Epidermal melanocyte (primary cell): ENCODE measurements at regions not wholly inside any gene's neighbourhood (a gene's known extent, or its start where the extent isn't known, plus 50 kb on each side); places are given as distances from the start of the nearest gene placed in this dataset.

ENCODE experiments used
- DNase-seq: peaks from one replicate; pipeline ENCODE4 v3.0.0; 2011; ENCODE audit warnings: low spot score; ENCODE audit not compliant: insufficient read length

- no peak for DNase-seq
Measured at GRCh38 chr1:4087530-4088420, 187.7 kb upstream of the C1orf174 start.

- no peak for DNase-seq
Measured at GRCh38 chr1:4088676-4089075, 188.6 kb upstream of the C1orf174 start.

- no peak for DNase-seq
Measured at GRCh38 chr1:4089421-4090175, 189.5 kb upstream of the C1orf174 start.

DNA sequence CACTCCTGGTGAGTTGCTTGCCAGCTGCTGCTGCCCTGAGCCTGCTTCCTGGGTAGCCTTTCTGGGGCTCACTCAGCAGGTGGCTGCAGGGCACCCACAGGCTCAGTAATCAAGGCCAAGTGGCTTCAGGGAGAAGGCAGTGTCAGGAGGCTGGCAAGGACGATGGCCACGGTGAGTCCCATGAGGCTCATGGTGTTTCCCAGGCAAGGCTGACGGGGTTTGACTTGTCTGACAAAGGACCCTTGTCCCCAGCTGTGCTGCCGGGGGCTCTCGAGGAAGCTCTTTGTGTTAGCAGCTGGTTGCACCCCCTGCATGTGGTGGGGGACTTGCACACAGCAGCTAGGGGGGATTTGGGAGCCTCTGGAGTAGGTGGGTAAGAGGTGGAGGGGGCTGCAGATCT, 190.5 kb upstream of the C1orf174 start:
- no peak for DNase-seq

DNA sequence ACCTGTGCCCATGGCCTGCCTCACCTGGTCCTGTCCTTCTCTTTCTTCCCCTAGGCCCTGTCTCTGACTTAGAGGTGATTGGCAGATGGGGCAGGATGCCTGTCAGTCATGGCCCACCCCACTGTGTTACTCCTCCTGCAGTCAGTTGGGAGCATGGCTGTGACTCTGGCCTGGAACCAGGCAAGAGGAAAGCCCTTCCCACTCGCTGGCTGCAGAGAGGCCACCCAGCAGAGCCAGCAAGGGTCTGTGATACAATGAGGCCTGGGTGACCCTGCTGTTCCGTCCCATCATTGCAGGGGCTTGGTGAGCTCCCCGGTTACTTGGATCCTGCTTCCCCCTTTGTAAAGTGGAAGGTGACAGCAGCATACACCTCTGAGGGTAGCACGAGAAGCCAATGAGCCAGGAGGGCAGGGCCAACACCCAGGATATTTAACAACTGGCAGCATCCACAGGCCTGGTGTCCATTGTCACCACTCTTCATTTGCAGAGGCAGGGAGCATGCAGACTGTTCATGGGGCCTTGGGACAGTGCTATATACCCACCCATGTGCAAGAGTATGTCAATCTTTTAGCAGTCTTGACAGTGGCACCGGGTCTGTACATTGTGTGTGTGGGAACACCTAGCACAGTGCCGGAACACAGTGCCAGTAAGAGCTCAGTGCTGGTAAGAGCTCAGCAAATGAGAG, 191.0 kb upstream of the C1orf174 start:
- no peak for DNase-seq

GRCh38 chr1:4091996-4092395, 191.9 kb upstream of the C1orf174 start:
- no peak for DNase-seq

- DNase-seq, result no peak
Measured at GRCh38 chr1:4093856-4094565, 193.9 kb upstream of the C1orf174 start.

- no peak for DNase-seq
Measured at GRCh38 chr1:4095433-4095971, 195.4 kb upstream of the C1orf174 start.

DNA sequence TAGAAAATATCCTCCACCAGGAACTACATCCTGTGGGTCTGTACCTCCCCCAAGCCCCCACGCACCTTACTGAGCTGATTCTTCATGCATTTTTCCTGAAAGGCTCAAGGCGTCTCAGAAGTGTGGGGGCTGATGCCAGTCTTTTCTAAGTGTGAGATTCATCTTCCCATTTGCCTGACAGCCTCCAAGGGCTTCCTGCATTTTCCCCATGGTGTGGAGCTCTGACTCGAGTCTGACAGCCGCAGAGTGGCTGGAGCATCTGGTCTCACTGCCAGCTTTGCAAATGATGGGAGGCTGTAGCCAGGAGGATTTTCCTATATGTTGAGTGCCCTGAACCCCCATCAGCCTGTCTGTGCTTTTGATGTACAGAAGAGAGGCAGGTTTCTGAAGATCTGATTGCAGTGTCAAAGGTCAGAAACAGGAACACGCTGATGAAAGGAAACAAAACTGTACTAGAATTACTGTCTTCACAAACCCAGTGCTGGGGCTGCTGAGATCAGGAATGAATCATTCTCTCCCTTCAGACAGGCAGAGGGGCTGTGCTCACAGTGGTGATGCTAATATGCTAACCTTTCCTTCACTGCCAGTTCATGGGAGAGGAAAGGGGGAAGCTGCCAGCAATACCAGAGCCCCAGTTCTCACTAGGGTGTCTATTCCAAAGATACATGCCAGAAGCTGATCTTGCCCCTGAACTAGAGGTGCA, 201.5 kb upstream of the C1orf174 start:
- DNase-seq, result no peak

GRCh38 chr1:4105300-4105880, 205.3 kb upstream of the C1orf174 start:
- DNase-seq, result no peak

- DNase-seq, result no peak
Measured at GRCh38 chr1:4106731-4107130, 206.7 kb upstream of the C1orf174 start.

GRCh38 chr1:4107291-4107690, 207.2 kb upstream of the C1orf174 start:
- no peak for DNase-seq

DNA sequence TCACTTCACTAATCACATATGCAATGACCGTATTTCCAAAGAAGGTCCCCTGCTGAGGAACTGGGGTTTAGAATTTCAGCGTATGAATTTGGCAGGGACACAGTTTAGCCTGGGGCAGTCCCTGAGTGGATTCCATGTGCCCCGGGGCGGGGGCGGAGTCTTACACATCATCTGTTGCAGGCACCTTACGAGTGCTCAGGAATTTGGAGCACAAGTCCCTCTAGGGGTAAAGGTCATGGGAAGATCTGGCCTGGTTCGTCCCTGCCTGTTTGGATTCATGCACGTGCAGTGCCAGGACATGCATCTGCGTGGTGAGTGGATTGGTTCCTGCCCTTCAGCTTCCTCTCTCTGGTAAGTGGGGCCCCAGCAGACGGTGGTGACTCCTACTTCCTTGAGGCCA, 208.3 kb upstream of the C1orf174 start:
- DNase-seq, result no peak

GRCh38 chr1:4108758-4109627, 208.9 kb upstream of the C1orf174 start:
- no peak for DNase-seq

DNA sequence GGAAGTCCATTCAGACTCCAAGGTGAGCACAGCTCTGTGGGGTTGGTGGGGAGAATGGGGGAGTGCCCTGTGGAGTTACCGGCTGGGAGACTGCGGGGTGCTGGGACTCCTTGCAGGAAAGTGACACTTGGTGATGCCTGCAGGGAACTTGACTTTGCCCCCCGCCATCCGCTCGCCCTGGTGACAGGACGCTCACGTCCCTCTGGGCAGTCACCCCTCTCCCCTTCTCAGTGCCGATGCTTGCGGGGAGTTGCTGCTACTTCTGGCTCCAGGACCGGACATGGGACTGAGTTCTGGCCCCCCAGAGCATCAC, 209.5 kb upstream of the C1orf174 start:
- no peak for DNase-seq

DNA sequence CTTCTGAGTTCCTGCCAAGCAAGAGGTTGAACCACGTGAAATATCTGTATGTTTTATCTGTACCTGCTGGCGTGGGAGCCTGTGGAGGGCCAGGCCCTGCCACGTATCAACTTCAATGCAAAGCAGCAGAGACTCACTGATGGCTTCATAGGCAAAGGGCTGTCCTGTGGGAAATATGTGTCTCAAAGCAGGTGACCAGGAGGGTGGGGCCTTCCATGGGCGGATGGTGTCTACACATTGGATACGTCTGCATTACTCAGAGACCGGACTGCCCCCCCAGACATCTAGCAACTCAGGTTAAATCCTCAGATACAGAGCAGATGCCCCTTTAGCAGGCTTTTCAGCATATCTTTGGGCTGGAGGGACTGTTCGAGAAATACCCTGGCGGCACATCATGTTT, 210.8 kb upstream of the C1orf174 start:
- DNase-seq, result no peak

DNA sequence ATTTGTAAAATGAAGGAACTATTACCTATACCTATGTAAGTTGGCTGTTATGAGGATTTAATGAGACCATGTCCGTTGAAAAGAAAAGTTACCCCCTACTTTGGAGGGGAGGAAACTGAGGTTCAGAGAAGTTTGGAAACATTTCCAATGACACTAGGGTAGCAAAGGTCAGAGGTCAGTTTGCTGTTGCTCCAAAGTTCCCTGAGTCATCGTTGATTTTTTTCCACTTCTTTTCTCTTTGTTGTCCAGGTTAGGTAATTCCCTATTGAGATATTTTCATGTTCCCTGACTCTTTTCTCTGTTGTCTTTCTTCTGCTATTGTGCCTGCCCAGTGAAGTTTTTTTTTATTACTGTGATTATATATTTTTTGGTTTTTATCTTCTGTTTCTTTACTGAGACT, 213.8 kb upstream of the C1orf174 start:
- no peak for DNase-seq

DNA sequence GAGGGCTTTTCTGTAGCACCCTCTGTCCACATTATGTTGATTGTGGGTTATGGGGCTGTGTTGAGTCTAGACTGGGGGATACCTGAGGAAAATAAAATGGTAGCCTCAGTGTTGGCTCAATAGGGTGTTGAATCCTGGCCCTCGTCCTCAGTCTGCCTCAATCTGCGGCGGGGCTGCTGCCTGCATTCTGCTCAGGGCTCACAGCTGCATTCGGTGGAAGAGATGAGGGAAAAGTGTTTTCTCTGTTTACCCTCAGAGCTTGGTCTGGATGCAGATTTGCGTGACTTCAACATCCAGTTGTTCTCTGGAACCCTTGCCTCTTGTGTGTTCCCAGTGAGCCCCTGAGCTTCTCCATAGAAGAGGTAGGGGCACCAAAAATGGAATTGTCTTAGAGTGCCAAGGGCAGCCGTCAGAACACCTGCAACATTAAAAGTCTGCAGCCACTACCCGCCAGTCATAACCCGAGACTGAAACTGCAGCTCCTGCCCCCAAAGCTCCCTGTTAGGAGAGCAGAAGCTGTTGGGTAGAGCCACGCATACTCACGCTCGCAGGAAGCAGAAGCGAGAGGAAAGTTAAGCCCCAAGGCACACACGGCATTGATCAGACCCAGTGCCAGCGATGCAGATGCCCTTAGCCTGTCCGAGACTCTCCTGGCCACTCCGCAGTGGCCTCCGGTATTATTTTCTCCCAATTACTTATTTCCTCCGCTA, 215.3 kb upstream of the C1orf174 start:
- DNase-seq, result no peak

DNA sequence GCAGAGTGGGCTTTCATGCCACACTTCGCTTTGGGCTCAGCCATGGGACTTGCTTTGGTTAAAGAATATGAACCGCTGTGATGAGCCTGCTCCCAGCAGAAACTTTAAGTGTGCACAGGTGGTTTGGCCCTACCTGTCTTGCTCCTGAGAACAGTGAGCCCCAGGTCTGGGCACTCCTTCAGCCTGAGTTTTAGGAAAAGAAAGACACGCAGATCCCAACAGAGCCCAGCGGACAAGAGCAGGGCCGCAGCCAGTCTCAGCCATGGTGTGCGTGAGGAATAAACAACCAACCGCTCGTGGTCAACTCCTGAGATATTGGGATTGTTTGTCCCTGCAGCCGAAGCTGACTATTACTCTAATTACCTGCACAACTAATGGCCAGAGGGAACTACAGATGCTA, 217.1 kb upstream of the C1orf174 start:
- no peak for DNase-seq
